ENCODE measurements at regions not wholly inside any gene's neighbourhood (a gene's known extent, or its start where the extent isn't known, plus 50 kb on each side); places are given as distances from the start of the nearest gene placed in this dataset.
A peak's percentile ranks its signal among the peaks of the same experiment; 100 is the strongest.
"Not testable (repeated sequence)": the region's sequence is repeated elsewhere in the genome, so short reads cannot be mapped to it uniquely, and the experiment has no call there.

DNA sequence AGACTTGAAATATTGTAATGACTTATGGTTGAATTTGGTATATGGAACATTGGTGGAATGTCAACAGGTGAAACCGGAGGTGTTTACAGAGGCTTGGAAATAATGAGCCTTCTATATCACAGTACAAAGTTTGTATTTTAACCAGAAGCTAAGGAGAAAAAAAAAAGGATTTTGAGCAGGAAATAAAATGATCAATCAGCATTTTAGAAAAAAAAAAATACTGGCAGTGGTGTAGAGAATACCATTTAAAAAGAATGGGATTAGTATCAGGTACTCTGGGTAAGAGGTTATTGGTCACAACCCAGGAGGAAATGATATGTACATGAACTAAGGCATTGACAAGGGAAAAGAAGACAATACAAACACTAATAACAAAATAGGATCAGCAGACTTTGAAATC is 587.1 kb upstream of the HTR2C start:
- DNase-seq, result no peak

DNA sequence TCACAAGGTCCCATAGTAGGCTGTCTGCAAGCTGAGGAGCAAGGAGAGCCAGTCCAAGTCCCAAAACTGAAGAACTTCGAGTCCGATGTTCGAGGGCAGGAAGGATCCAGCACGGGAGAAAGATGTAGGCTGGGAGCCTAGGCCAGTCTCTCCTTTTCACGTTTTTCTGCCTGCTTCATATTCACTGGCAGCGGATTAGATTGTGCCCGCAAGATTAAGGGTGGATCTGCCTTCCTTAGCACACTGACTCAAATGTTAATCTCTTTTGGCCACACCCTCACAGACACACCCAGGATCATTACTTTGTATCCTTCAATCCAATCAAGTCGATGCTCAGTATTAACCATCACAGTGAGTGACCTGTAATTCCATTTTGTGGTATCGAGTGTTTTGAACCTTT is 592.2 kb upstream of the HTR2C start:
- DNase-seq, result not testable (repeated sequence)

DNA sequence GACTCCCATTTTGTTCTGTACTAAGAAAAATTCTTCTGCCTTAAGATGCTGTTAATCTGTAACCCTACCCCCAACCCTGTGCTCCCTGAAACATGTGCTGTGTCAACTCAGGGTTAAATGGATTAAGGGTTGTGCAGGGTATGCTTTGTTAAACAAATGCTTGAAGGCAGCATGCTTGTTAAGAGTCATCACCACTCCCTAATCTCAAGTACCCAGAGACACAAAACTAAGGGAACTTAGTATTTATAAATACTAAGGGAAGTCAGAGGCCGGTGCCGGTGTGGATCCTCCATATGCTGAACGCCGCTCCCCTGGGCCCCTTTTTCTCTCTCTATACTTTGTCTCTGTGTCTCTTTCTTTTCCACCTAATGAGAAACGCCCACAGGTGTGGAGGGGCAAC is 593.2 kb upstream of the HTR2C start:
- DNase-seq, result not testable (repeated sequence)

DNA sequence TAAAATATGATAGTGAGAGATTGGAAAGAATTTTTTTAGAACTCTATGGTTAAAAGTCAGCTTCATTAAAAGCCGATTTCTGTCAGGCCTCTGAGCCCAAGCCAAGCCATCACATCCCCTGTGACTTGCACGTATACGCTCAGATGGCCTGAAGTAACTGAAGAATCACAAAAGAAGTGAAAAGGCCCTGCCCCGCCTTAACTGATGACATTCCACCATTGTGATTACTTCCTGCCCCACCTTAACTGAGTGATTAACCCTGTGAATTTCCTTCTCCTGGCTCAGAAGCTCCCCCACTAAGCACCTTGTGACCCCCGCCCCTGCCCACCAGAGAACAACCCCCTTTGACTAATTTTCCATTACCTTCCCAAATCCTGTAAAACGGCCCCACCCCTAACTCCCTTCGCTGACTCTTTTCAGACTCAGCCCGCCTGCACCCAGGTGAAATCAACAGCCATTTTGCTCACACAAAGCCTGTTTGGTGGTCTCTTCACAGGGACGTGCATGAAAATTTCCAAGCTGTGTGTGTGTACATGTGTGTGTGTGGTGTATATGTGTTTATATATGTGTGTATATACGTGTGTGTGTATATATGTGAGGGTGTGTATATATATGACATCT is 595.5 kb upstream of the HTR2C start:
- not testable (repeated sequence) for DNase-seq

DNA sequence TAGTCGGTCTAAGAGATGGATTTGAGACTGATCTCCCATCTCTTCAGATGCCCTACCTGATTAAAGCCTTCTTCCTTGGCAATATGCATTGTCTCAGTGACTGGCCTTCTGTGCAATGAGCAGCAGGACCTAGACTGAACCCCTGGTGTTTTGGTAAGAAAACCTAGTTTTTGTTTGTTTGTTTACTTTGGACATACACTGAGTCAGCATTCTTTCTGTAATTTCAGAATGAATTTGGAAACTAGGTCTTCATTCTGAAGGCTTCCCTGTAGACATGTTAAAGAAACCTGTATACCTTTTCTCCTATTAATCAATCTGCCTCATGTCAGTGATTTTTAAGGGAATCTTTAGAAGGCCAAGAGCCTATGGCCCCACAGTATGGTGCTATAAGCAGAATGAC is 597.5 kb upstream of the HTR2C start:
- DNase-seq, result no peak

DNA sequence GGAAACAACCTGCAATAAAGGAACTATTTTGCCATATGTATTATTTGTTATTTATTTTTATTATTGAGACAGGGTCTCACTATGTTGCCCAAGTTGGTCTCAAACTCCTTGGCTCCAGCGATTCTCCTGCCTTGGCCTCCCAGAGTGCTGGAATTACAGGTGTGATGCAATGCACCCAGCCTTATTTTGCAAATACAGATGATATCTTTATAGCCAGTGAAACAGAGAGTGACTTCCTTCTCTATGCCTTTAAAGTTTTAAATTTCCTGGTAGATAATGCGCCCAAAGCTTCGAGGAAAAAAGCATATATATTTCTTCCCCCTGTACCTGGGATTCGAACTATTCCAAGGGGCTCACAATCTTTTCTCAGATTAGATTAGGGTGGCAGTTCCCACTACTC is 601.1 kb upstream of the HTR2C start:
- no peak for DNase-seq

DNA sequence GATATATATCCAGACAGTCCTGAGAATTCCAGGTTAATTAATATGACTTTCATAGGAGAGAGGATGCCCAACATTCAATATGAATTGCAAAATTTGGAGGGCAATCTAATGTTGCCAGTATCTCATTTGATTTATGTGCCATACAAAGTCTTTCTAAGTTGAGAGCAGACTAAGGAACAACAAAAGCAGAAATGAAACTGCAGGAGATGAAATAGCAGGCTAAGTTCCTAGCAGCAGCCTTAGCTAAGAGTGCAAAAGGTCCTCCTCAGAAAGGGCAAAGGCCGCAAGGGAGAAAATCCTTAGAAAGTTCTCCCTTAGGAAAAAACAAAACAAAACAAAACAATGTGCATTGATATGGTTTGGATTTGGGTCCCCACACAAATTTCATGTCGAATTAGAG is 602.9 kb upstream of the HTR2C start:
- DNase-seq, result peak; percentile 54

DNA sequence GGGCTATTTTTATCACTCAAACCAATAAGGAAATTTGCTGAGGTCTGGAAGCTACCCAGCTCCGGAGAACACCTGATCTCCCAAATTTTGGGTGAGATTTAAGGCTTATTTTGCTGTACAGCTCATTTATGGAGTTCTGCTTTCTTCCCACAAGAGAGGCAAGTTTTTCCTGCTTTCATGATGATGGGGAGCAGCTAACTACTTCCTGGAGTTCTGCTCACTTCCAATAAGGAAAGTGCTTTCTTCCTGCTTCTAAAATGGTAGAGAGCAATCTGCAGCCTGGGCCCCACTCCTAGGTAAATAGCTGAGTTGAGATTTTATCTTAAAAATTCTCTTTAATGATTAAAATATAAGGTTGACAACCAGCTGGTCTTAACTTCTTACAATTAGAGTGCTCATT is 606.0 kb upstream of the HTR2C start:
- DNase-seq, result no peak

DNA sequence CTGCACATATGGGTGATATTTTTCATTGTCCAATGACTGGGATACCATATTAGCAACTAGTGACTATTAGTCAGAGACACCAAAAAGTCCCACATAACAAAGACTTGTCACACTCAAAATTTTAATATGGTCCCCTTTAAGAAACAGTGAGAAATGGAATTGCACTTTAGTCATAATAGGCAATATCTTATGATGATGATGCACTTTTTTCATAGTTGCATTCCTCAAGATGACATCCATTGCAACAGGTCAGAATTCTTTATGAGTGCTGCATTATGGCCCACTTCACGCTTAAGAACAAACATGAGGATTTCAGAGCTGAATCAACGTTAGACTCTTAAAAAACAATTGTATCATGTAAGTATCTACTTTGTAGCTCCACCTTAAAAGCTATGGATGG is 608.4 kb upstream of the HTR2C start:
- no peak for DNase-seq

DNA sequence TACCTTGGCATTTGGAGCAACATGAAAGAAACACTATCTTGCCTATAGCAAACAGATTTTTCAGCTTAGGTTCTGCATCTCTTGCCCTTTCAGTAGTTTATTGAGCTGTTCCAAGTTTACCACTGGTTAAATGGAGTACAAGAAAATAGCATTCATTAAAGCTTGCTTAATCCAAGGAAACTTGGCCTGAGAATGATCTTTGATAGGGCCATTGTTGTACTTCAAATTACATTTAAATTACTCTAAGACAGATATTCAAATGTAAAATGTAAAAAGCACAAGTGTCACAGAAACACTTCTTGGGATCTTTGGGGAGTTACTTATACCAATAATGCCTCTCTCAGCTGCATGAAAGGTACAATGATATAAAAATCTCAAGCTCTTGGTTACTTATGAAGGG is 609.0 kb upstream of the HTR2C start:
- no peak for DNase-seq

DNA sequence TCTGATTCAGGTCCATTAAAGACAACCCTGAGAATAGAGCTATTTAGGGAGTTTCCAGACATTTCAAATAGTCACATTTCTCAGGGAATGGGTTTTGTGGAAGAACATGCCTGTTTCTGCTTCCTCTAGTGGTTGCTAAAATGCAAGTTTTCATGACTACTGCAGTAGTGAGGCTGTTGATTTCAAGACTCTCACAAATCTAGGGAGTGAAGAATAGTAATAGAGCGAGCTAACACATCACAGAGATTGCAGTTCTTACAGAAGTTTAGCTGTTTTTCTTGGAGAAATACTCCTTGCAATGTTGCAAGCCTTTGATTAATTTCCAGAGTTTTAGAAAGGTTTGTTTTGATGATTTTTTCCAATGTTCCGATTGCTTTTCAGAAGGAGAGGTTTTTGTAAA is 610.2 kb upstream of the HTR2C start:
- peak; percentile 12 for DNase-seq

DNA sequence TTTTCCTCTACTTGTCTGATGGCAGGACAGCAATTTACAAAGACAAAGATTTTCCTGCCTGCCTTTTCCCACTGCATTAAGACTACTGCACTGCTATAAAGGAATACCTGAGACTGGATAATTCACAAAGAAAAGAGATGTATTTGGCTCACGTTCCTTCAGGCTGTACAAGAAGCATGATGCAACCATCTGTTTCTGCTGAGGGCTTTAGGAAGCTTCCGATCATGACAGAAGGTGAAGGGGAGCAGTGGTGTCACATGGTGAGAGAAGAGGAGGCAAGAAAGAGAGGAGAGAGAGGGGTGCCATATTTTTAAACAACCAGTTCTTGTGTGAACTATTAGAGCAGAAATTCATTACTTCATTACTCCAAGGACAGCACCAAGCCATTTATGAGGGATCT is 617.1 kb upstream of the HTR2C start:
- no peak for DNase-seq

DNA sequence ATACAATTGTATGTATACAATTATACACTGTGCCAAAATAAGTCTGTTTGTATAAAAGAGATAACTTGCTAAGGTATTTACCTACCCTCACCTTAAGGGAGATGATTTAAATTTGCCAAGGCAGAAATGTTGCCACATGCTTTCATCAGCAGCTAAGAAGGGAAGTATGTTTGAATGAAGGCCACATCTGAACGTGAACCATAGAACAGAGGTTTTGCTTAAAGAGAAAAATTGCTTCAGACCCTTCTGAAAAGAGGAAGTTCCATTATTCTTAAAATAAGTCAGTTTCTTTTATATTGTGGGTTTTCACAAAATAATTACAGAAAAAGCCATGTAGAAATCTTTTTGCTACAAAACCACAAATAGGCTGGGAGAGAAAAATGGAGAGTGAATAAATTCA is 621.5 kb upstream of the HTR2C start:
- peak; percentile 58 for DNase-seq

DNA sequence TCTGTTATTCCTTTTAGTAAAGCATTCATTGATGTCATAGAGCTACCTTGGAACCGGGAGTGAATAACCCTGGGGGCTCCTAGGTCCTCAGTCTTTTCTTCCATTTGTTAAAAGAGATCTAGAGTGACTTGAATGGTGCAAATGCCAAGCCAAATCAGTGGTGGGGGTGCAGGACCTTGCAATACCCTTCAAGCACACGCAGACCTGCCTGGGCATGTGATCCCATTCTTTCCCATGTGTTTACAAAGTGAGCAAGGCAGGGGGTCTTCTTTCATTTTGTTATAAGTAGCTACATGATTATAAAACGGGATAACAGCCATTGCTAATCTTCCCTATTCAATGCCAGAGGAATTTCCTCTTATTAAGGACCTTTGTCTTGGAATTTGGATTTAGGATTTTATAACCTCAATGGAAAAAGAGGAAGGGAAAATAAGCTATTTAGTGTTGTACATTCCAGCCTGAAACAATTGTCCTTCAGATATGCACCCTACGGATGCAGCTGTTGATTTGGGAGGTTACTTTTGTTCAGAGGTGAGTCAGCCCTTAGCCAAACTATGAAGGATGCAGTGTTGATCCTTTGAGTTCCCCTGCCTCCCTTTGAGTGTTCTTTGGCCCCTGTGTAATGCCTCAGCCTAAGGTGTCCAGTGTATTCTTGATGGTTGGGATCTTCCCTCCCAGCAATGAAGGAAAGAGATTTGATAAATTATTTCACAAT is 623.8 kb upstream of the HTR2C start:
- no peak for DNase-seq

DNA sequence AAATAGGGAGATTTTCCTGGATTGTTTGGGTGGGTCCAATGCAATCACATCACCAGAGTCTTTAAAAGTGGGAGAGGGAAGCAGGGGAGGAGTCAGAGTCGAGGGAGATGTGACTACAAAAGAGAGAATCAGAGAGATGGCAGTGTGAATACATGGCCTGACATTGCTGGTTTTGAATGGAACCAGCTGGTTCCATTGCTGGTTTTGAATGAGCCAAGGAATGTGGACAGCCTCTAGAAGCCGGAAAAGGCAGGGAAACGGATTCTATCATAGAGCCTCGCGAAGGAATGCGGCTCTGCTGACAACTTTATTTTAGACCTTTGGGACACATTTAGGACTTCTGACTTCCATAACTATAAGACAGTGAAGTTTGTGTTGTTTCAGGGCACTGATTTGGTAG is 627.0 kb upstream of the HTR2C start:
- no peak for DNase-seq

DNA sequence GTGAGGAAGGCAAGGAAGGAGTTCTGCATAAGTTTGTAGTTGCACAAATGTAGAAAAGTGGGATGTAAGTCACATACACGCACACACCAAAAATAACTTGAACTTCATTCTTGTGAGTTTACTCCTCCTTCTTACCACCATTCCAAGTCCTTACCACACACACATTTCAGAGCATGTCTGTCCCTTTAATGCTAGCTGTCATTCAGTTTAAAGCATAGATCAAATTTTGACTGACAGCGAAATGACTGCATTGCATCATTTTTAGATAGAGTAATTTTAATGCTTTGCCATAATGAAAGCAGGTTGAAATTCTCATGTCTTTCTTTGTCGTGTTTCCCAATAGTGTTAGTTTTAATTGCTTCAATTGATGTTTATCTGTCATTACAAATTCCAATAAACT is 629.6 kb upstream of the HTR2C start:
- DNase-seq, result no peak

DNA sequence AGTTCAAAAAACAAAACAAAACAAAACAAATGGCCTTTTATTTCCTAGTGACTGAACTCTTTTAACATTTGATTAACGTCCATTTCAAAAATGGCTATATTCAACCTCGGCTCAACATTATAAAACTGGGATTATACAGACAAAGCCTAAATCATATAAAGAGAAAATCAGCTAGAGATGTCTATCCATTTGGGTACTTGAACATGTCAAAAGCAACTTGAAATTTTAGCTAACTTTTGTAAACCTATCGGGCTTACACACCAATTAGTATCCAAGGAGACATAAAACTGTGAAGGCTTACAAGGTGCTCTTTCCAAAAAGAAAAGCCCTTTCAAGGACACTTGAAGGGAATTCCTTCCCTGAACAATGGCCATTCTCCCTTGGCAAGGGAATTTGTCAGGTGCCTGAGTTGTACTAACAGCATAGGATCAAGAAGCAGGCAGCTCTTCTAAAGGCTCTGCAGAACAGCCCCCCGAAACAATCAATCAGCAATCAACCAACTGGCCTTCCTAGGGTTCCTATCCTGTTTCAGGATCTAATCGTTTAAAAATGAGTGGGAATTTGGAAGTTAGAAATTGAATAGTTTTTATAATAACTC is 633.7 kb upstream of the HTR2C start:
- no peak for DNase-seq

DNA sequence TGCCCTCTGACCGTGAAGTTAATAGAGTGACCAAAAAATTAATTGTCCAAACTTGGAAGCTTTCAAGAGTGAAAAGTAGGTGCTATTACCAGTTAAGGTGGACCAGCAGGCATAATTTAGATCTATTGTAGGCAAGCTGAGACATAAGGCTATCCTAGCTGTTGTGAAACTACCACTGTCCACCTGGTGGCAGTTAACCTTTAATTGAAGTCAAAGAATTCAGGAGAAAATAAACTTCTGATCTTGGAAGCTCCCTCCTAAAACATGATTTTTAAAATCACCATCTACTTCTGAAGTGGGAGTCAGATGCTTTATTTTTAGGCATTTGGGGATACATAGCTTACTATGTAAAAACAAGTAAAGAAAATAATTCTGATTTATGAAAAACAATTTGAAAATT is 636.3 kb upstream of the HTR2C start:
- no peak for DNase-seq

DNA sequence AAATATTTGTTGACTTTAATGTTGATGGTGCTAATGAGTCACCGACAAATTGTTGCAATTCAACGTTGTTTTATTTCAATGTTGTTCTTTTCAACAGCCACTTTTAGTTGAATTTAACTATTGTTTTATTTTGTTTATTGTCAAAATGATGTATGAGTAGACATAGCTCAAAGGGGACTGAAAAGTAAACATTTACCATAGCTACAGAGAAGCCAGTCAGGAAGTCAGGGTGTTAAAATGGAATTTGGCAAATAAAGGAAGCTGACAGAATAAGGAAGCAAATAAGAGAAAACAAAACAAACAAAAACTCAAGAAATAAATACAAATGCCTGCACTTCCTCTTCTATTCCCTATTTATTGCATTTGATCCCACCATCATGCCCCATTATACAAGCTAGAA is 648.4 kb upstream of the HTR2C start:
- no peak for DNase-seq

DNA sequence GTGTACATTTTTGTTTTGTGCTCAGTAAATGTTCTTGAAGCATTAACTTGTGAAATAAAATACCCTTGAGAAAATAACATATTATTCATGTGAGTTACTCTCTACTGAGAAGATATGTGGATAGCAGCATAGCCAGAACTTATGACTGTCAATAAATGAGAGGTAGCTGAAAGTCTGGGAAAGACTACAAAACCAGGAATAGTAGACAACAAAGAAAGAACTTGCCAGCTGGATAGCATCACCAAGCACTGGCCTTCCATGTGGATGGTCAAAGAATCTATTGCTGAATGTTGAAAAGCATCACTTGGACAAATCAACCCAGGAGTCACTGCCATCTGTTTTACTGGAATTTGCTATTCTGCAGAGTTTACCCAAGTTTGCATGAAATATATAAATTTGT is 650.0 kb upstream of the HTR2C start:
- no peak for DNase-seq

DNA sequence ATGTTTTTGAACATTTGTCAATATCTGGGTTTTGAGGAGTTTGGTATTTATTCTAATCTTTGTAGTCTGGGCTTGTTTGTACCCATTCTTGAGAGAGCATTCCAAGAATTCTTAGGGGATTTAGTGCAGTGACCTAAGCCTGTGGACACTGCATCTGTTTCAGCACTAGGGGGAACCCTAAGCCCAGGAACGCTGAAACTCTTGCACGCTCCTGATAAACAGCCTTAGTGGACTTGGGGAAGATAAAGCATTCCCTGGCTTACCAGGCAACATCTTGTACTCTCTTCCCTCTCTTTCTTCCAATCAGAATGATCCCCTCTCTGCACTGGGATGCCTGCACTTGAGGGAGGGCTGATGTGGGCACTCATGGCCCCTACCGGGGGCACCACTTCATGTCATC is 654.9 kb upstream of the HTR2C start:
- peak; percentile 50 for DNase-seq

DNA sequence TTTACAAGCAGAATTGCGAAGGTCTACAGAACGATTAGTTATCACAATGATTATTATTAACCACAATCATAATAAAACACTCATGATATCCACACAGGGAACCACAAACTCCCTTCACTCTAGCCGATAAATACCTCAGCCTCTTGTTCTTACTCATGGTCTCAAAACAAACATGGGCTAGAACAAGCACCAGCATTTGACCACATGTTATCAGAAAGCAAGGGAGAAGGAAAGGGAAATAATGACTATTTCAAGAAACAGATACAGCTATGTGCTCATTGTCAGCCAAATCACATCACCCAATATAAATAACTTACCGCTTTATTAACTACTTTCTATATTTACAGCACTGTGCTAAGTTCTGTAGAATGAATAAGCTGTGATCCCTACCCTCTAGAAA is 663.2 kb upstream of the HTR2C start:
- no peak for DNase-seq

DNA sequence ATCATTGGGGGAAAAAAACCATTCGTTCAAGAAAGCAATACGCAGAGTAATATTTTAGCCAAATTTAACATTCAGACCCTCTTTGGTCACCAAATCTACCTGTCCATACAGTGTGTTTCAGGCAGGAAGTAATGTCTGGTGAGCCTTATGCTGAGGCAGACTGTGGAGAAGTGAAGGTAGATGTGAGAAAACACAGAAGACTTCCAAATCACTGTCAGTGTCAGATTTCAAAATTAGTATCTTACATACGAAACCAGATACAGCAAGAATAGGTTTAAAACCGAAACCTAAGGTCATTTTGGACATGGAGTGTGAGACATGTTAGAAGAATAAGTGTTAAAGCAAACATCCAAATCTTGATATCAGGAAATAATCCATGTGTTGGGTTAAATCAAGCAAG is 664.5 kb upstream of the HTR2C start:
- DNase-seq, result no peak

DNA sequence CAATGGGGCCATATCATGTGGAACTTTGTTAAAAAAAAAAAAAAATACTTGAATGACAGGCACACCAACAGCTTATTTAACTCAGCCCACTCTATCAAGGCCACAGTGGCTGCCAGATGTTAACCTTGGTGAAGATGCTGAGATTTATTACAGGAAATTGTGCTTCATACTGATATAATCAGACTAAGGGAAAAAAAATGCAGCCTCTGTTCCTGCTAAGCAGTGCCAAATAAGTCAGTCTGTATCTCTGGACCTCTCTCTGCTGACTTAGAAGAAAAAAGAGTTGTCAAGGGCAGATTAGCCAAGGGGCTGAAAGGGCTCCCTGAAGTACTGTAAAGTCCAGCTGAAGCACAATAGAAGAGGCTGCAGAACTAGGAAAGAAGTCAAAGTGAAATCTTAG is 677.7 kb upstream of the HTR2C start:
- DNase-seq, result no peak

DNA sequence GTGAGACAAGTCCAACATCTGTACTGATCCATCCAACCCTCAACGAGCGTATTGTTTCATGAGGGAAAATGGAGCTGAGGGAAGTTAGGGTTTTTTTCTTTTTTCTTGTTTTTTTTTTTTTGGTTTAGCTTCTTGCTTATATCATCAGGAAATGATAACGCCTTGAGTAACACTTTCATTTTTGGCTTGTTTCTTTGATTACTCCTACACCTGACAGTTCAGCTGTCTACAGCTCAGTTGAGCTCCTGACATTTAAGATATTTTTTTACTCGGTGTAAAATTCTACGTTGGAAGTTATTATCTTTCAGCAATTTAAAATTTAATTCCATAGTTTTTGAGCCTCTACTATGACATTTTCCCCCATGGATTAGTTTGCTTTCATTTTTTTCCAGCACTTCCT is 691.0 kb upstream of the HTR2C start:
- no peak for DNase-seq

All from suppressor macrophage treated with lipopolysaccharide for 4 hours (primary cell).